ENCODE measurements at regions not wholly inside any gene's neighbourhood (a gene's known extent, or its start where the extent isn't known, plus 50 kb on each side); places are given as distances from the start of the nearest gene placed in this dataset.

DNA sequence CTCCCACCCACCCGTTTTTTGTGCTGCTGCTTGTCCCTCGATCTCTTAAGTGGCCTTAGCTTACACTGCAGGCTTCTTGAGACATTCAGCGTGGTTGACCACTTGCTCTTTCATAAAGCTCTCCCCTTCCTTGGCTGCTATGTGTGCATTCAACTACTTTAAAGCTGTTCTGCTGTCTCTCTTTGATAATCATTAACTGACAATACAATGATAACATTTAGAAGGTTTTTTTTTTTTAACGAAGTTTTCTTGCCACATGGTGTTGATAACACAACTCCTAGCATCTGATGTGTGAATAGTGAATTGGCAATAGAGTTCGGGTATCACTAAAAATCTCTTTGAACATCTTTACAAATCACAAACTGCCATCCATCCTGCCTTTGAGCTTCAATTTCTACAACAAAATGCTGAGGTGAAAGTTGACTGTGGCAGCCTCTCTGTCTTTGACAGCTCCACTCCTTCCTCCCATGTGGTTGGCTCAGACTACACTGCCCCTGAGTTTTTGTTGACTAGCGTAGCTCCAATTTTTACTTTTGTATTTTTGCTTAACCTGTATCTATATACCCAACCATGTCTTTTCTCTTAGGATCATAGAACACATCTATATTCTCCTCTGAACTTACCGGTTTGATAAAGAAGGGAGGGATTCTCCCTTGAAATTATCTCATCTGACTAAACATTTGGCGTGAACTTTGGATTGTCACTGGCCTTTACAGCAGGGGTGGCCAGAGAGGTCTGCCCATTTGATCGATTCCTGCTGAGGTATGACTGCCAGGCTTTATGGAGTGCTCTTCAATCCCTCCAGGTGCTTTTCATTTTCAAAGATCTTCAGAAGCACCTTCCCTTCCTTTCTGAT, 409.4 kb upstream of the CD180 start:
- dilution Hi-C loops (cut with MboI; ENCODE audit: extremely low pct_ligation_motif_present, low sequenced_read_pairs), result no loop called here
- Histone ChIP-seq H3K79me2 (ENCODE audit: control insufficient read depth, insufficient read depth, low read length) (no peaks in the 10 kb centered on the region), H3K27ac (ENCODE audit: insufficient read depth, low read depth, low read length) (no peak overlapping the region), H3K36me3 (ENCODE audit: control insufficient read depth in 2 of 2, extremely low read depth in 1 of 2, insufficient read depth in 2 of 2, low read length in 2 of 2) (no peaks in the 10 kb centered on the region), H3K9ac (replicated peaks; ENCODE audit: extremely low read depth, insufficient read depth, low read length) (no peak overlapping the region), H3K4me2 (ENCODE audit: insufficient read depth, low read length) (no peak overlapping the region), H3K4me1 (ENCODE audit: control insufficient read depth, extremely low read depth, insufficient read depth, low read length) (no peaks in the 10 kb centered on the region), H3K9me1 (replicated peaks; ENCODE audit: control insufficient read depth, extremely low read depth, insufficient read depth, low read length) (no peaks in the 10 kb centered on the region), H3K9me3 (replicated peaks; ENCODE audit: control insufficient read depth, insufficient read depth, low read length) (no peaks in the 10 kb centered on the region), H3K27me3 (ENCODE audit: control insufficient read depth in 2 of 2, insufficient read depth in 2 of 2, low read length in 2 of 2) (peaks cover 0 to 7% of the 10 kb centered on the region in 2 experiments), H2AFZ (ENCODE audit: low read depth, low read length) (no peak overlapping the region), H4K20me1 (replicated peaks; ENCODE audit: control insufficient read depth, extremely low read depth, insufficient read depth, low read length) (no peaks in the 10 kb centered on the region), H3K4me3 (replicated peaks in 1 of 3; ENCODE audit: insufficient read depth in 1 of 3, low read depth in 1 of 3, low read length in 3 of 3) (no peak overlapping the region)
- intact Hi-C loops (cut with micrococcal nuclease), result no loop called here
- ChIA-PET POLR2A (no interaction called here), CTCF (interaction anchor here (0.6 to 1.5 kb wide), 3 partner anchors 10 to 360 kb away, joined by 3 read pairs; no protein-coding TSS in a partner anchor)
- FAIRE-seq, result no peak
- TF ChIP-seq POLR2A (IDR thresholded peaks at IDR 0.05; ENCODE audit: low read depth, low read length), result no peak
- BruUV-seq (replicated peaks), result no TSS peak
- DNase-seq (ENCODE audit: low read depth, low spot score), result no peak

DNA sequence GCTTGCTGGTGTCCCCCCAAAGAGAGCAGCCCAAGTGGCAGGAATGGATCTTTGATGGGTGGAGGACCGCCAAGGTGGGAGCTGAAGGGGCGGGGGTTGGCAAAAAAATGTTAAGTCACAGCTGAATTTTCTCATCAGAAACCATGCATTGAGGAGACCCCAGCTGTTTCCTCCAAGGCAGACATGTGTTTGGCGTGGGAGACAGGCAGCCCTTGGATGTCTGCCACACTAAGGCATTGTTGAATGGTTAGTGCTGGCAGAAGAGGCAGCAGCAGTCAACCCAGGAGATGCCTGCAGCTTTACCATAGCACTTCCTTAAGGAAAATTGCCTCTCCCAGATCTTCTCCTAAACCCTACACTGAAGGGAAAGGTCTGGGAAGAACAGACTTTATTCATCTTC, 394.9 kb upstream of the CD180 start:
- no peaks in the 10 kb centered on the region for H3K9me1 ChIP-seq (replicated peaks; ENCODE audit: control insufficient read depth, extremely low read depth, insufficient read depth, low read length)
- H3K79me2 ChIP-seq (ENCODE audit: control insufficient read depth, insufficient read depth, low read length), result no peaks in the 10 kb centered on the region
- BruUV-seq (replicated peaks), result no TSS peak
- H3K4me2 ChIP-seq (ENCODE audit: insufficient read depth, low read length), result no peak overlapping the region
- no peak overlapping the region for H3K27ac ChIP-seq (ENCODE audit: insufficient read depth, low read depth, low read length)
- H2AFZ ChIP-seq (ENCODE audit: low read depth, low read length), result no peak overlapping the region
- no peaks in the 10 kb centered on the region for H3K4me1 ChIP-seq (ENCODE audit: control insufficient read depth, extremely low read depth, insufficient read depth, low read length)
- no peaks in the 10 kb centered on the region for H3K9me3 ChIP-seq (replicated peaks; ENCODE audit: control insufficient read depth, insufficient read depth, low read length)
- dilution Hi-C loops (cut with MboI; ENCODE audit: extremely low pct_ligation_motif_present, low sequenced_read_pairs), result no loop called here
- CTCF ChIA-PET, result interaction anchor here (1.0 kb wide), 1 partner anchor 681 kb away, joined by 3 read pairs; no protein-coding TSS in a partner anchor
- DNase-seq (ENCODE audit: low read depth, low spot score) (peak; percentile 29), FAIRE-seq (no peak)
- no peak overlapping the region for H3K4me3 ChIP-seq (replicated peaks in 1 of 3; ENCODE audit: insufficient read depth in 1 of 3, low read depth in 1 of 3, low read length in 3 of 3)
- POLR2A ChIA-PET, result interaction anchor here (0.5 kb wide), 1 partner anchor 343 kb away, joined by 3 read pairs; no protein-coding TSS in a partner anchor
- H3K36me3 ChIP-seq (ENCODE audit: control insufficient read depth in 2 of 2, extremely low read depth in 1 of 2, insufficient read depth in 2 of 2, low read length in 2 of 2), result no peaks in the 10 kb centered on the region
- H3K9ac ChIP-seq (replicated peaks; ENCODE audit: extremely low read depth, insufficient read depth, low read length), result no peak overlapping the region
- TF ChIP-seq FOS (IDR thresholded peaks at IDR 0.05; ENCODE audit: borderline replicate concordance, insufficient read depth, low read length) (no peak), GATA2 (IDR thresholded peaks at IDR 0.05; ENCODE audit: insufficient read depth, insufficient read length, low read depth, low read length) (no peak), JUN (IDR thresholded peaks at IDR 0.05; ENCODE audit: borderline replicate concordance, insufficient read depth, insufficient read length, low read depth) (no peak), EZH2 (IDR thresholded peaks at IDR 0.05; ENCODE audit: borderline replicate concordance, low read depth, low read length, severe bottlenecking) (no peak), MYC (IDR thresholded peaks at IDR 0.05; ENCODE audit: low read depth, low read length) (no peak), POLR2AphosphoS5 (IDR thresholded peaks at IDR 0.05; ENCODE audit: insufficient read depth, low read depth, low read length) (no peak), POLR2A (IDR thresholded peaks at IDR 0.05; ENCODE audit: low read depth, low read length) (no peak)
- TF ChIP-seq, protein P1, sequence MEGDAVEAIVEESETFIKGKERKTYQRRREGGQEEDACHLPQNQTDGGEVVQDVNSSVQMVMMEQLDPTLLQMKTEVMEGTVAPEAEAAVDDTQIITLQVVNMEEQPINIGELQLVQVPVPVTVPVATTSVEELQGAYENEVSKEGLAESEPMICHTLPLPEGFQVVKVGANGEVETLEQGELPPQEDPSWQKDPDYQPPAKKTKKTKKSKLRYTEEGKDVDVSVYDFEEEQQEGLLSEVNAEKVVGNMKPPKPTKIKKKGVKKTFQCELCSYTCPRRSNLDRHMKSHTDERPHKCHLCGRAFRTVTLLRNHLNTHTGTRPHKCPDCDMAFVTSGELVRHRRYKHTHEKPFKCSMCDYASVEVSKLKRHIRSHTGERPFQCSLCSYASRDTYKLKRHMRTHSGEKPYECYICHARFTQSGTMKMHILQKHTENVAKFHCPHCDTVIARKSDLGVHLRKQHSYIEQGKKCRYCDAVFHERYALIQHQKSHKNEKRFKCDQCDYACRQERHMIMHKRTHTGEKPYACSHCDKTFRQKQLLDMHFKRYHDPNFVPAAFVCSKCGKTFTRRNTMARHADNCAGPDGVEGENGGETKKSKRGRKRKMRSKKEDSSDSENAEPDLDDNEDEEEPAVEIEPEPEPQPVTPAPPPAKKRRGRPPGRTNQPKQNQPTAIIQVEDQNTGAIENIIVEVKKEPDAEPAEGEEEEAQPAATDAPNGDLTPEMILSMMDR (IDR thresholded peaks at IDR 0.05; ENCODE audit: extremely low read depth in 1 of 2, insufficient read depth in 1 of 2, low read depth in 1 of 2, low read length in 2 of 2), result no peak
- TF ChIP-seq, protein P2, sequence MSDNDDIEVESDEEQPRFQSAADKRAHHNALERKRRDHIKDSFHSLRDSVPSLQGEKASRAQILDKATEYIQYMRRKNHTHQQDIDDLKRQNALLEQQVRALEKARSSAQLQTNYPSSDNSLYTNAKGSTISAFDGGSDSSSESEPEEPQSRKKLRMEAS (IDR thresholded peaks at IDR 0.05; ENCODE audit: insufficient read depth, insufficient read length), result no peak
- H3K27me3 ChIP-seq (ENCODE audit: control insufficient read depth in 2 of 2, insufficient read depth in 2 of 2, low read length in 2 of 2), result no peaks in the 10 kb centered on the region
- intact Hi-C loops (cut with micrococcal nuclease), result no loop called here
- no peaks in the 10 kb centered on the region for H4K20me1 ChIP-seq (replicated peaks; ENCODE audit: control insufficient read depth, extremely low read depth, insufficient read depth, low read length)

All from endothelial cell of umbilical vein (primary cell).